Activated CD8-positive, alpha-beta T cell treated with anti-CD3 and anti-CD28 coated beads for 36 hours (primary cell): ENCODE measurements at regions not wholly inside any gene's neighbourhood (a gene's known extent, or its start where the extent isn't known, plus 50 kb on each side); places are given as distances from the start of the nearest gene placed in this dataset.

Experiments
- ATAC-seq: fragments of 200-7000 bp; cut with Tn5 transposase; one replicate; pipeline ENCODE4 v1.10.0; 2021; ENCODE audit warnings: mild to moderate bottlenecking, moderate library complexity
- CTCF ChIA-PET: fragments of 350-600 bp; sonication (Branson Sonifier 250); formaldehyde crosslinking; loops from one replicate; lab custom pipeline; 2021; ENCODE audit warnings: antibody characterized with exemption; lab: Charles Lee
- POLR2A ChIA-PET: fragments of 350-600 bp; sonication (Branson Sonifier 250); formaldehyde crosslinking; loops from one replicate; lab custom pipeline; 2021; ENCODE audit warnings: antibody characterized with exemption; lab: Charles Lee
- DNase-seq: peaks from one replicate; pipeline ENCODE4 v3.0.0-alpha.2; 2020
- H3K27ac Mint-ChIP-seq: one replicate; pipeline ENCODE4 v1.8.0; 2021; ENCODE audit warnings: mild to moderate bottlenecking, mixed read lengths
- H3K27me3 Mint-ChIP-seq: one replicate; pipeline ENCODE4 v1.8.0; 2021; ENCODE audit warnings: mixed read lengths
- H3K36me3 Mint-ChIP-seq: one replicate; pipeline ENCODE4 v1.8.0; 2021; ENCODE audit warnings: low read depth, mixed read lengths
- H3K4me1 Mint-ChIP-seq: one replicate; pipeline ENCODE4 v1.8.0; 2021; ENCODE audit warnings: low read depth, mixed read lengths
- H3K4me3 Mint-ChIP-seq: one replicate; pipeline ENCODE4 v1.8.0; 2021; ENCODE audit warnings: mild to moderate bottlenecking, moderate library complexity, mixed read lengths
- H3K9me3 Mint-ChIP-seq: one replicate; pipeline ENCODE4 v1.8.0; 2021; ENCODE audit warnings: mixed read lengths
- CTCF ChIP-seq: fragments of 200-600 bp; IDR thresholded peaks from one replicate; pipeline ENCODE4 v1.8.0; 2022; ENCODE audit warnings: antibody characterized with exemption, mild to moderate bottlenecking
- intact Hi-C: fragments of 100-400 bp; cut with micrococcal nuclease; formaldehyde crosslinking; loops from one replicate; pipeline ENCODE4 v1.10.0; 2022

GRCh38 chr12:76952995-76953394 is 74.2 kb upstream of the CSRP2 start:
- Mint-ChIP-seq H3K27ac (no peak overlapping the region), H3K4me3 (no peak overlapping the region), H3K9me3 (no peaks in the 10 kb centered on the region), H3K36me3 (no peaks in the 10 kb centered on the region), H3K27me3 (peaks cover 8% of the 10 kb centered on the region), H3K4me1 (no peaks in the 10 kb centered on the region)
- intact Hi-C loops = no loop called here
- ATAC-seq (no peak), DNase-seq (no peak)
- no peak for TF ChIP-seq CTCF
- ChIA-PET CTCF (interaction anchor here (1.5 kb wide), 1 partner anchor 57 kb away, joined by 6 read pairs; no protein-coding TSS in a partner anchor), POLR2A (interaction anchor here (0.6 kb wide), 1 partner anchor 392 kb away, joined by 3 read pairs; no protein-coding TSS in a partner anchor)

- TF ChIP-seq CTCF = no peak
- POLR2A ChIA-PET = no interaction called here
- Mint-ChIP-seq H3K4me3 (no peak overlapping the region), H3K27me3 (peaks cover 5% of the 10 kb centered on the region), H3K36me3 (no peaks in the 10 kb centered on the region), H3K27ac (no peak overlapping the region), H3K9me3 (no peaks in the 10 kb centered on the region), H3K4me1 (no peaks in the 10 kb centered on the region)
- ATAC-seq (no peak), DNase-seq (no peak)
- CTCF ChIA-PET = interaction anchor here (0.9 kb wide), 1 partner anchor 9 kb away, joined by 3 read pairs; no protein-coding TSS in a partner anchor
- intact Hi-C loops = no loop called here
These were observed 70.1 kb upstream of the CSRP2 start for GRCh38 chr12:76948879-76949278.

- ATAC-seq = no peak
- intact Hi-C loops = no loop called here
- ChIA-PET POLR2A (no interaction called here), CTCF (no interaction called here)
- peaks cover 2% of the 10 kb centered on the region for H3K27me3 Mint-ChIP-seq
- no peak for DNase-seq
- no peak overlapping the region for H3K27ac Mint-ChIP-seq
- H3K9me3 Mint-ChIP-seq = no peaks in the 10 kb centered on the region
- no peak overlapping the region for H3K4me3 Mint-ChIP-seq
- TF ChIP-seq CTCF = no peak
- no peaks in the 10 kb centered on the region for H3K4me1 Mint-ChIP-seq
- H3K36me3 Mint-ChIP-seq = no peaks in the 10 kb centered on the region
These were observed 68.5 kb upstream of the CSRP2 start for GRCh38 chr12:76947304-76947703.

- no peak for TF ChIP-seq CTCF
- H3K4me3 Mint-ChIP-seq = no peak overlapping the region
- H3K27ac Mint-ChIP-seq = no peak overlapping the region
- H3K27me3 Mint-ChIP-seq = peaks cover 2% of the 10 kb centered on the region
- H3K4me1 Mint-ChIP-seq = no peaks in the 10 kb centered on the region
- ChIA-PET POLR2A (no interaction called here), CTCF (no interaction called here)
- intact Hi-C loops = no loop called here
- ATAC-seq (no peak), DNase-seq (no peak)
- H3K36me3 Mint-ChIP-seq = no peaks in the 10 kb centered on the region
- no peaks in the 10 kb centered on the region for H3K9me3 Mint-ChIP-seq
These were observed 67.6 kb upstream of the CSRP2 start for GRCh38 chr12:76946446-76946845.

- Mint-ChIP-seq H3K4me3 (no peak overlapping the region), H3K27me3 (peaks cover 2% of the 10 kb centered on the region), H3K36me3 (no peaks in the 10 kb centered on the region), H3K9me3 (no peaks in the 10 kb centered on the region), H3K4me1 (no peaks in the 10 kb centered on the region), H3K27ac (no peak overlapping the region)
- CTCF ChIA-PET = no interaction called here
- no peak for ATAC-seq
- no peak for TF ChIP-seq CTCF
- no peak for DNase-seq
- POLR2A ChIA-PET = no interaction called here
- intact Hi-C loops = no loop called here
These were observed 67.0 kb upstream of the CSRP2 start for GRCh38 chr12:76945867-76946266.
